AG09319 (cell line): ENCODE measurements at regions not wholly inside any gene's neighbourhood (a gene's known extent, or its start where the extent isn't known, plus 50 kb on each side); places are given as distances from the start of the nearest gene placed in this dataset.
A peak's percentile ranks its signal among the peaks of the same experiment; 100 is the strongest.

Source experiments
- DNase-seq: peaks from one replicate; pipeline ENCODE4 v3.0.0-alpha.2; 2010; ENCODE audit warnings: low read depth; ENCODE audit errors: extremely low read depth
- TF ChIP-seq, protein P1 (sequence below): IDR thresholded peaks from 2 replicates; pipeline ENCODE4 v1.5.1; 2011; ENCODE audit warnings: low read depth, mild to moderate bottlenecking, inconsistent platforms, low read length, moderate library complexity

DNA sequence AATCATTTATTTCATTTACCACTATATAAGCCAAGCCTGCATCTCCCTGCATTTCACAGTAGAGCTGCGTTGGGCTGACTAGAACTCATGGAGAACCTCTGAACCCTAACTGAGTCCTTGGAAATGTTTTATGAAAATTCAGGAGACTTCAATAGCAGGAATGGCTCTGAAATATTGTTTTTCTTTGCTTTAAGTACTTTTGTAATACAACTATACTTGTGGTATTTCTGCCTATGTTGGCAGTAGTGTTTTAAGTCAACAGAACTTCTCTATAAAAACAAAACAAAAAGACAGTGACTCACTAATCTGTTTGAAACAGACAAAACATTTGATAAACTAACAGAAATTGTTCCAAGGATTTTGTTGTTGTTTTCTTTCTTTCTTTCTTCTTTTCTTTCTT is 489.2 kb upstream of the MEF2C start:
- TF ChIP-seq, protein P1, sequence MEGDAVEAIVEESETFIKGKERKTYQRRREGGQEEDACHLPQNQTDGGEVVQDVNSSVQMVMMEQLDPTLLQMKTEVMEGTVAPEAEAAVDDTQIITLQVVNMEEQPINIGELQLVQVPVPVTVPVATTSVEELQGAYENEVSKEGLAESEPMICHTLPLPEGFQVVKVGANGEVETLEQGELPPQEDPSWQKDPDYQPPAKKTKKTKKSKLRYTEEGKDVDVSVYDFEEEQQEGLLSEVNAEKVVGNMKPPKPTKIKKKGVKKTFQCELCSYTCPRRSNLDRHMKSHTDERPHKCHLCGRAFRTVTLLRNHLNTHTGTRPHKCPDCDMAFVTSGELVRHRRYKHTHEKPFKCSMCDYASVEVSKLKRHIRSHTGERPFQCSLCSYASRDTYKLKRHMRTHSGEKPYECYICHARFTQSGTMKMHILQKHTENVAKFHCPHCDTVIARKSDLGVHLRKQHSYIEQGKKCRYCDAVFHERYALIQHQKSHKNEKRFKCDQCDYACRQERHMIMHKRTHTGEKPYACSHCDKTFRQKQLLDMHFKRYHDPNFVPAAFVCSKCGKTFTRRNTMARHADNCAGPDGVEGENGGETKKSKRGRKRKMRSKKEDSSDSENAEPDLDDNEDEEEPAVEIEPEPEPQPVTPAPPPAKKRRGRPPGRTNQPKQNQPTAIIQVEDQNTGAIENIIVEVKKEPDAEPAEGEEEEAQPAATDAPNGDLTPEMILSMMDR, result no peak
- no peak for DNase-seq

DNA sequence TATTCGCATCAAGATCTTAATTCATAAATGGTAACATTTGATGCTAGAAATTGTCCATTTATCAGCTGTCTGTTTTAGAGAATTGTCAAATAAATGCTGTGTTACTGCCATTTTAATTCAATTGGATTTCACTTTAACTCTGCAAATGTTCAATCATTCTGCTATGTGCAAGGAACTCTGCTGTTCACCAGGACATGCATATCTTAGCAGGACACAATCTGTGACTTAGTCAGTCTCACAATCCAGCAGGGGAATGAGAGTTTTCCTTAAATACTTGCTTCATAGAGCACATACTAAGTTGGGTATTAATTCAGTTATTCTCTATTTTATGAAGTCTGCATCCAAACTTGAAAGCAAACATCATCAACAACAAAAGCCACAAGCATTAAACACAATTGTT is 488.7 kb upstream of the MEF2C start:
- DNase-seq, result no peak
- TF ChIP-seq, protein P1, result no peak

DNA sequence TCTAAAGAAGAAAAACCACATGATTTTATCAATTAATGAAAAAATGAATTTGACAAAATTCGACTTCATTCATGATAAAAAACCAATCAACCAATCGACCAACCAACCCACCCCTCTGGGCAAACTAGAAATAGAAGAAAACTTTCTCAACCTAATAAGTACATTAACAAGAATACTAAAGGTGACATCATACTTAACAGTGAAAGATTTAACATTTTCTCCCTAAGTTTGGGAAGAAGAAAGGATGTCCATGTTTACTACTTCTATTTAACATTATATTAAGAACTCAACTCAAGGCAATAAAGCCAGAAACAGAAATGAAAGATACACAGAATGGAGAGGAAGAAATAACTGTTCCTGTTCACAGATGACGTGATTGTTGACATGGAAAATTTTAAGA is 476.1 kb upstream of the MEF2C start:
- TF ChIP-seq, protein P1, result no peak

DNA sequence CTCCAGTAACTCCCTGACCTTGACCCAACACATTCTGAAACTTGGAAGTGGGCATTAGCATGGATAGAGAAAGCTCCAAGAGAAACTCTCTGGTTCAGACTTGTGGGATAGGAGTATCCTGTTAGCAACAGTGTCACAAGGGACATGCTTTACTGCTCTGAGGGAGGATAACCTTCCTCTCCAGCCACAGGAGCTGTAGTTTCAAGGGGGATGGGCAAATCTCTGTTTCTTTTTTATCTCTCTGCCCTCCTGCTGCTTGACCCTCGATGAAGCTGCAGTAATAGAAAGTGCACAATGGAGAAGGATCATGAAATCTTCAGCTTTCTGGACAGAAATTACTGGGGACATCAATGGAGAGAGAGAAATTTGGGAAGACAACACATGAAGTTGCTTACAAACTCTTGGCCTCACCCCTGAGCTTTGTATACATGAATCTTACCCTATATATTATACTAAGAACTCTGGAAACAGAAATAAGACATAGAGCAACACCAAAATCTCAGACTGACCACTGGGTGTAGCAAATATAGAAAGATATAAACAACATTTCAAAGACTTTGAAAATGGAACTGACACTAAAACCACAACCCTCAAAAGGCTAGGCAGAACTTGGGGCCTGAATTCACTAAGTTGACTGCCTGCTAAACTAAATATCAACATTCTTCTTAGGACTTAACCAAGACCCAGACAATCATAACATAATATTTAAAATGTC is 471.0 kb upstream of the MEF2C start:
- no peak for DNase-seq
- TF ChIP-seq, protein P1, result no peak

More for the DNA sequence above, 476.1 kb upstream of the MEF2C start:
- DNase-seq, result no peak

DNA sequence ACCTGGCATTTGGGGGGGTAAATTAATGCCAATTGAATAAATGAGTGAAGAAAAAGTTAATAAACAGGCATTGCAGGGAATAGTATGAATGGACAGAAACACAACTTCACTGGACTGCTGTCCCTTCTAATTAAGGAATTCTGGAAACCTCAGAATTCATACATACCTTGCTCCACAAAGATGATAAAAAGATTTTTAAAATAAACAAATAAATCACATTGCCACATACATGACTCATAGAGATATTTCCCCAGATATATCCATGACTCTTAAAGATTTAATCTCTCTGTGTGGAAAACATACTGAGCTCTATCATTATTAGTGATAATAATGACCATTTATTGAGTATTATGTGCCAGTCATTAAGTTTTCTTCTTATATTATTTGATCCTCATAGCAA is 469.0 kb upstream of the MEF2C start:
- TF ChIP-seq, protein P1, result no peak
- no peak for DNase-seq

DNA sequence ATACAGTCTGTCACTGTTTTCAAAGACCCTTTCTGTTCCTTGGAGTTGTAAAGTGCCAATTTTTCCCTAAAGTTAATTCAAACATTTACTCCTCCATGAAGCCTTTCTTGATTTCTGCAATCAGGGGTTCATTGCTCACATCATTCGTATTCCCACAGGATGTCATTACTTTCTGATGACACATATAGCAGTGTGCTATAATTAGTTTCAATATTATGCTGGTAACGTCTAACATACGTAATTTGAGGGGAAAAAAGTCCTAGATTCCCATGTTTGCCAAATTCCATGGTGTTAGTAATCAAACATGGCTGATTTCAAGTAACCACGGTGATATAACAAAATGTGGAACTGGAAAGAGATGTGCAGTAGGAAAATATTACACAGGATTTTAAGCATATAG is 468.2 kb upstream of the MEF2C start:
- DNase-seq, result peak; percentile 14
- TF ChIP-seq, protein P1, result no peak

DNA sequence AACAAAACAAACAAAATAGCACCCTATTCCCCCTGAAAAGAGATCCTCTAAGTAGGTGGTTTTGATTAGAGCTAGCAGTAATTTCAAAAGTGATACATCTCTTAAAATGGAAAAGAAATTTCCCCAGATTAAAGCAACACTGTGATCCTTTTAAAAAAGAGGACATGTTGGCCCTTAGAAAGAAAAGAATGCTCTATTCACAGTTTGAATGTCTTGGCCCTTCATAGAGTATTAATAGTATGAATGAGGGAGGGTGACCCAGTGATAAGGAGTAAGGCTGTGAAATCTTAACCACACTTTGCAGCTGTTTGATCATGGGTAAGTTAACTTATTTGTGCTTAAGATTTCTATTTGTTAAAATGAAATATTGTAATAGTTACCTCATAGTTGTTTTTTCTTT is 467.7 kb upstream of the MEF2C start:
- TF ChIP-seq, protein P1, result no peak
- no peak for DNase-seq
